ENCODE measurements at regions not wholly inside any gene's neighbourhood (a gene's known extent, or its start where the extent isn't known, plus 50 kb on each side); places are given as distances from the start of the nearest gene placed in this dataset.
A peak's percentile ranks its signal among the peaks of the same experiment; 100 is the strongest.

GRCh38 chr9:19922476-19923118 lies 133.8 kb upstream of the SLC24A2 start:
- DNase-seq (ENCODE audit: low read depth), result peak; percentile 71
- no peak overlapping the region for H3K4me3 ChIP-seq (ENCODE audit: control insufficient read depth, low read depth, low read length)
- TF ChIP-seq, protein P1, sequence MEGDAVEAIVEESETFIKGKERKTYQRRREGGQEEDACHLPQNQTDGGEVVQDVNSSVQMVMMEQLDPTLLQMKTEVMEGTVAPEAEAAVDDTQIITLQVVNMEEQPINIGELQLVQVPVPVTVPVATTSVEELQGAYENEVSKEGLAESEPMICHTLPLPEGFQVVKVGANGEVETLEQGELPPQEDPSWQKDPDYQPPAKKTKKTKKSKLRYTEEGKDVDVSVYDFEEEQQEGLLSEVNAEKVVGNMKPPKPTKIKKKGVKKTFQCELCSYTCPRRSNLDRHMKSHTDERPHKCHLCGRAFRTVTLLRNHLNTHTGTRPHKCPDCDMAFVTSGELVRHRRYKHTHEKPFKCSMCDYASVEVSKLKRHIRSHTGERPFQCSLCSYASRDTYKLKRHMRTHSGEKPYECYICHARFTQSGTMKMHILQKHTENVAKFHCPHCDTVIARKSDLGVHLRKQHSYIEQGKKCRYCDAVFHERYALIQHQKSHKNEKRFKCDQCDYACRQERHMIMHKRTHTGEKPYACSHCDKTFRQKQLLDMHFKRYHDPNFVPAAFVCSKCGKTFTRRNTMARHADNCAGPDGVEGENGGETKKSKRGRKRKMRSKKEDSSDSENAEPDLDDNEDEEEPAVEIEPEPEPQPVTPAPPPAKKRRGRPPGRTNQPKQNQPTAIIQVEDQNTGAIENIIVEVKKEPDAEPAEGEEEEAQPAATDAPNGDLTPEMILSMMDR (conservative IDR thresholded peaks at IDR 0.05; ENCODE audit: control insufficient read depth, insufficient read depth, low read depth, low read length), result peak; percentile 69

GRCh38 chr9:19920401-19920800 lies 131.6 kb upstream of the SLC24A2 start:
- no peak overlapping the region for H3K4me3 ChIP-seq (ENCODE audit: control insufficient read depth, low read depth, low read length)
- DNase-seq (ENCODE audit: low read depth), result no peak
- TF ChIP-seq, protein P1 (conservative IDR thresholded peaks at IDR 0.05; ENCODE audit: control insufficient read depth, insufficient read depth, low read depth, low read length), result no peak

GRCh38 chr9:19918630-19919029 lies 129.8 kb upstream of the SLC24A2 start:
- H3K4me3 ChIP-seq (ENCODE audit: control insufficient read depth, low read depth, low read length), result no peak overlapping the region
- no peak for DNase-seq (ENCODE audit: low read depth)
- TF ChIP-seq, protein P1 (conservative IDR thresholded peaks at IDR 0.05; ENCODE audit: control insufficient read depth, insufficient read depth, low read depth, low read length), result no peak

DNA sequence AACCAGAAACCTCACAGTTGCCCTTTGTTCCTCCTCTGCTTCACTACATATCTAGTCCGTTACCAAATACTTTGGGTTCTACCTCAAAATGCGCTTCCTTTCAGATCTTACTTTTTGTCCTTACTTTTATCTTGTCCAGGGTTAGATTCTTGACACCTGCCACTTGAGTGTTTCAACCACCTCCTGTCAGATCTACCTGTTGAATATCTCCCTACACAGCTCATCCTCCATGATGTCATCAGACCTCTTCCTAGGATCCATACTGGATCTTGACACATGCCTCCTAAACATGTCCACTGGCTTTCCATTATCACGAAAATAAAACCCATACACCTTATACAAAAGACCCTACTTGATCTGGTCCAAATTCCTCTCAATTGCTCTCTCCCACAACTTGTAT lies 125.2 kb upstream of the SLC24A2 start:
- H3K4me3 ChIP-seq (ENCODE audit: control insufficient read depth, low read depth, low read length), result no peak overlapping the region
- no peak for DNase-seq (ENCODE audit: low read depth)
- TF ChIP-seq, protein P1 (conservative IDR thresholded peaks at IDR 0.05; ENCODE audit: control insufficient read depth, insufficient read depth, low read depth, low read length), result no peak

DNA sequence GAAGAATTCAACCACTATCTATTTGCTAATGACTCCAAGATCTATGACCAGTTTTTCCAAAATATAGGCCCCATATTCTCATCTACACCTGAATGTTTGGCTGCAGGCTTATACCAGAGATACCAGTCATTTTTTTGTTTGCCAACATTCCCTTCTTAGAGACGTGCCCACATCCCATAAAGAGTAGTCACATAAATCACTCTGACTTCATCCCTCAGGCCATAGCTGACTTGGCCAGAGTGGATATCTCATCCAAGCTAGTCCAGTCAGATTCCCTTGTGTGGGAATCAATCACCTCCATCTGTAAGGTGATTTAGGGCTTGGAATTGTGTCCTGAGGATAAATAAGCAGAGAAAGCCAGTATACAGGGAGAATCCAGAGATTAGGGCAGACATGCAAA lies 124.3 kb upstream of the SLC24A2 start:
- no peak for DNase-seq (ENCODE audit: low read depth)
- H3K4me3 ChIP-seq (ENCODE audit: control insufficient read depth, low read depth, low read length), result no peak overlapping the region

GRCh38 chr9:19903076-19903475 lies 114.2 kb upstream of the SLC24A2 start:
- no peak overlapping the region for H3K4me3 ChIP-seq (ENCODE audit: control insufficient read depth, low read depth, low read length)
- TF ChIP-seq, protein P1 (conservative IDR thresholded peaks at IDR 0.05; ENCODE audit: control insufficient read depth, insufficient read depth, low read depth, low read length), result no peak
- DNase-seq (ENCODE audit: low read depth), result no peak

More for the DNA sequence above, 124.3 kb upstream of the SLC24A2 start:
- TF ChIP-seq, protein P1 (conservative IDR thresholded peaks at IDR 0.05; ENCODE audit: control insufficient read depth, insufficient read depth, low read depth, low read length), result no peak

- TF ChIP-seq, protein P1 (conservative IDR thresholded peaks at IDR 0.05; ENCODE audit: control insufficient read depth, insufficient read depth, low read depth, low read length), result no peak
- H3K4me3 ChIP-seq (ENCODE audit: control insufficient read depth, low read depth, low read length), result no peak overlapping the region
- DNase-seq (ENCODE audit: low read depth), result no peak
These were observed 112.7 kb upstream of the SLC24A2 start for GRCh38 chr9:19901586-19901985.
